HS-27A (cell line): ENCODE measurements at regions not wholly inside any gene's neighbourhood (a gene's known extent, or its start where the extent isn't known, plus 50 kb on each side); places are given as distances from the start of the nearest gene placed in this dataset.
"Not testable (repeated sequence)": the region's sequence is repeated elsewhere in the genome, so short reads cannot be mapped to it uniquely, and the experiment has no call there.

ENCODE experiments used
- DNase-seq: peaks from one replicate; pipeline ENCODE4 v3.0.0-alpha.2; 2012; ENCODE audit warnings: low read depth, missing footprints

GRCh38 chr5:62896121-62896893 is 317.7 kb downstream of the LRRC70 start:
- DNase-seq, result no peak

GRCh38 chr5:62886603-62887315 is 308.1 kb downstream of the LRRC70 start:
- no peak for DNase-seq

DNA sequence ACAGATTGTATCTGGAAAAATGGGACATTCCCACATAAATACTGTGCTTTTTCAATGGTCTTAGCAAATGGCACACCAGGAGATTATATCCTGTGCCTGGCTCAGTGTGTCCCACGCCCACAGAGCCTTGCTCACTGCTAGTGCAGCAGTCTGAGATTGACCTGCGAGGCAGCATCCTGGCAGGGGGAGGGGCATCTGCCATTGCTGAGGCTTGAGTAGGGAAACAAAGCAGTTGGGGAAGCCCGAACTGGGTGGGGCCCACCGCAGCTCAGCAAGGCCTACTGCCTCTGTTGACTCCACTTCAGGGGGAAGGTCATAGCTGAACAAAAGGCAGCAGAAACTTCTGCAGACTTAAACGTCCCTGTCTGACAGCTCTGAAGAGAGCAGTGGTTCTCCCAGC is 258.7 kb downstream of the LRRC70 start:
- not testable (repeated sequence) for DNase-seq

GRCh38 chr5:62829604-62829986 is 251.0 kb downstream of the LRRC70 start:
- DNase-seq, result no peak

DNA sequence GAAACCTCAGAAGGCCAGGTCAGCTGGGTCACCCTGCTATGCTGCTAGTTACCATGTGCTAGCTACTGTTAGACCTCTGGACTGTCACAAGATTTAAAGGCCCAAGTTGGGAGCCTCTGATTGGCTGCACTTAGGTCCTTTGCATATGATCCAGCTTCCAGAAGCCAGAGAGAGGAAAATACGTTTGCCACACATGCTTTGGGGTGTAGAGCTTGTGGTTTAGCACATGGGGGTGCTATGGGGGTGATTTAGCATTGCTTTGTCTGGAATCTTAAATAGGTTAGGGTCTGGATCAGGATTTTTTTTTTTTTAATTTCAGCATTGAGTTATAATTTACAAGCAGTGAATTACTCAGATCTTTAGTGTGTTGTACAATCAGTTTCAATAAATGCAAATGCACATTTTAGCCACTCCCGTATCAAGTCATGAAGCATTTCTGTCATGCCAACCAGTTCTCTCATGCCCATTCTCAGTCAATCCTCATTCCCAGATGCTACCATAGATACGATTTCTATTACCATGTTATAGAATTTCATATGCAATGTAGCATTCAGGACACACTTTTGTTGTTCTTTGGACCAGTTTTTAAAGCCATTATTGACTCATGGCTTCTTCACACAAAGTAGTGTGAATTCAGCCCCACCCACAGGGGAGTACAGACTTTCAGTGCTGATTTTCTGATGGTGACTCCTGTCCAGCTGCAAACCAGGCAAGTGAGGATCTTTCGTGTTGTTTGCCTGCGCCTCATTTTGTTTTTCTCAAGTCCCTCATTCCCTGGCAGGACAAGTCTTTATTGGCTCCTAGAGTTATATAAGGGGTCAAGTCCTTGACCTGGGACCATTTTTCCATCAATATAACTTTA is 250.4 kb downstream of the LRRC70 start:
- DNase-seq, result no peak

DNA sequence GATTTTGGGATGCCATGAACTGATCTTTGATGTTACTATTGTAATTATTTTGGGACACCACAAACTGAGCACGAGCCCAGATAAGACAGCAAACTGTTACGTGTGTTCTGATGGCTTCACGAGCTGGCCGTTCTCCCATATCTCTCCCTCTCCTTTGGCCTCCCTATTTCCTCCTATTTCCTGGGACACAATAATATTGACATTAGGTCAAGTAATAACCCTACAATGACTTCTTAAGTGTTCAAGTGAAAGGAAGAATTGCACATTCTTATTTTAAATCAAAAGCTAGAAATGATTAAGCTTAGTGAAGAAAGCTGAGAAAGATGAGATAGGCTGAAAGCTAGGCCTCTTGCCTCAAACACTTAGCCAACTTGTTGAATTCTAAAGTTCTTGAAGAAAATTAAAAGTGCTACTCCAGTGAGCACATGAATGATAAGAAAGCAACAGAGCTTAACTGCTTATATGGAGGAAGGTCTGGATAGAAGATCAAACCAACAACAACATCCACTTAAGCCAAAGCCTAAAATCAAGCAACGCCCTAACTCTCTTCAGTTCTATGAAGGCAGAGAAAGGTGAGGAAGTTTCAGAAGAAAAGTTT is 247.1 kb downstream of the LRRC70 start:
- no peak for DNase-seq

DNA sequence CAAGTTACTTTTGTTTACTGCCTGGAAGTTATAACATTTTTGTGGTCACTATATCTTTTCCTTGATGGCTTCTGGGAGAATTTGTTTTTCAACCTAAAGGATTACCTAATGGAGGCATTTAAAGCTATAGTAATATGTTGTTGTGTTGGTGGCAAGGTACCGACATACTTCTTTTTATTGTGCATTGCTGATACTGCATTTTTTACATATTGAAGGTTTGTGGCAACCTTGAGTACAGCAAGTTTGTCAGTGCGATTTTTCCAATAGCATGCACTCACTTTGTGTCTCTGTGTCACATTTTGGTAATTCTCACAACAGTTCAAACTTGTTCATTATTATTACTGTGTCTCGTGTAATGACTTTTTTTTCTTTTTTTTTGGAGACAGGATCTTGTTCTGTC is 246.3 kb downstream of the LRRC70 start:
- DNase-seq, result no peak

- DNase-seq, result not testable (repeated sequence)
Observed at GRCh38 chr5:62817043-62817442, 238.4 kb downstream of the LRRC70 start.

DNA sequence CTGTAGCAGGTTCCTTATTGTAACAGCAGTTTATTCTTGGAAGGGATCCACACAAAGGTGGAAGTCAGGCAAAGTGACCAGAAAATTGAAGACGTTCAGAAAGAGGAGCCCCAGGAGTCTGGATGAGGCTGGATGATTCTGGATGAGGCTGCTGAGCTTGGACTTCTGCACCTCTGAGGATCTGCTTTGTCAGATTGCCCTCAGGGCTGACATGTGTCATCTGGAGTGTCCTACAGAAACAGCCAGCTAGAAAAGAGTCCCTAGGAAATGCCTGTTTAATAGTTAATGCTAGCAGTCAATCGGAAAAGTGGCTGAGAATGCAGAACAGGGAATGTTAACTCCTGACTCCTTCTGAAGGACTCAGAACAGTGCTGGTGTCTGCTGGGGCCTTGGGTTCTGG is 236.4 kb downstream of the LRRC70 start:
- no peak for DNase-seq

DNA sequence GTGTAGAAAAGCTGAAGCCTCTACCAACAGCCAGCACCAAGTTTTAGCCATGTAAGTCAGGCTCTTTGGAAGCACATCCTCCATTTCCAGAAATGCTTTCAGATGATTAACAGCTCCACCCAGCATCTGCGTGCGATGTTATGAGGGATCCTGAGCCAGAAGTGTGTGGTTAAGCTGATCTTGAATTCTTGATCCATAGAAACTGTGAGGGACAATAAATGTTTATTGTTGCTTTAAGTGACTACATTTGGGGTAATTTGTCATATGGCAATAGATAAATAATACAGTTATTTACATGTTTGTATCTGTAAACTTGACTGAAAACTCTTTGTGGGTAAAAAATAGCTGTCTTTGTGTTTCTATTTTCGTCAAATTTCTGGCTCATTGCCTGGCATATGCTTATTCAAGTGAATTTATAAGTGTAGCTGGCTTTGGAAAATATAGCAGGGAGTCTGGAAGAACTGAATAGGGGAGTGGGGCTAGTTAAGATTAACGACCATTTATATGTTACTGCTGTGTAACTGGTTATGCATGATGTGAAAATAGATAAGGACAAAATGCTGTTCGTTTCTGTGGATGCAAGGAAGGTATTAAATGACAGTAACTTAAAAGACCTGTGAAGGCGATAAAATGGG is 234.1 kb downstream of the LRRC70 start:
- no peak for DNase-seq

GRCh38 chr5:62804819-62805218 is 226.2 kb downstream of the LRRC70 start:
- DNase-seq, result not testable (repeated sequence)

GRCh38 chr5:62795926-62796325 is 217.3 kb downstream of the LRRC70 start:
- DNase-seq, result no peak

DNA sequence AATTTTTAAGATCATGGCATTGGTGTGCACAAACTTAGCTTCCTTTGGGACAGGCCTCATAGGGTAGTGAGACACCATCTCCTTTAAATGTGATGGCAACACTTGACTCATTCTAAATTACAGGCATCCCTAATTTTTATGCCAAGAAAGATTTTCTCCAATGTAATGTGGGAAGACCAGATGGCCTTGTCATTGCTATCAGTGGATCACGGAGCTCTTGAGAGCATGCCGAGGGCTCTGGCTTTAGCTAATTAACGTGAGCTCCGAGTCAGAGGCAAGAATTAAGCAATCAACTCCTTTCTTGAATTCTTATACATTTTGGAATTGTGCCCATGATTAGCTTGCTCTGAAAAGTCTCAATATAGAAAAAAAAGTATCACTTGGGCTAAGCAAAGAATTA is 215.8 kb downstream of the LRRC70 start:
- no peak for DNase-seq

GRCh38 chr5:62791059-62791458 is 212.4 kb downstream of the LRRC70 start:
- no peak for DNase-seq

GRCh38 chr5:62790348-62790747 is 211.7 kb downstream of the LRRC70 start:
- DNase-seq, result no peak

GRCh38 chr5:62786099-62786498 is 207.5 kb downstream of the LRRC70 start:
- DNase-seq, result no peak

DNA sequence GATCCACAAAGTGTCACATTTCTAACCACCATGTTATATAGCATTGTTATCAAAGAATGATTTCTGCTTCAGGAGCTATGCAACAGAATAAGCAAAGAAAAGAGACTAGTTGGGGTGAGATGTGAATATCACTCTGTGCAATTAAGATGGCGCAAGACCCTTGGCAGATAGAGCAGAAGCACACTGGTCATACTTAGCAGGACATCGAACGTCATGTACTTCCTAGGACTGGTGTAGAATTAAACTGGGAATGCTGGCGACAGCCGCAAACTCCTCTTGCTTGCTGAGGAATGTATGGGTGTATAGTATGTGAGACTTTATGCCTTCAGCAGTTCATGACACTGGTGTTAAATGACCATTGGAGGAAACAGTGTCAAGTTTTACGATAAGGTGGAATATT is 207.0 kb downstream of the LRRC70 start:
- no peak for DNase-seq

DNA sequence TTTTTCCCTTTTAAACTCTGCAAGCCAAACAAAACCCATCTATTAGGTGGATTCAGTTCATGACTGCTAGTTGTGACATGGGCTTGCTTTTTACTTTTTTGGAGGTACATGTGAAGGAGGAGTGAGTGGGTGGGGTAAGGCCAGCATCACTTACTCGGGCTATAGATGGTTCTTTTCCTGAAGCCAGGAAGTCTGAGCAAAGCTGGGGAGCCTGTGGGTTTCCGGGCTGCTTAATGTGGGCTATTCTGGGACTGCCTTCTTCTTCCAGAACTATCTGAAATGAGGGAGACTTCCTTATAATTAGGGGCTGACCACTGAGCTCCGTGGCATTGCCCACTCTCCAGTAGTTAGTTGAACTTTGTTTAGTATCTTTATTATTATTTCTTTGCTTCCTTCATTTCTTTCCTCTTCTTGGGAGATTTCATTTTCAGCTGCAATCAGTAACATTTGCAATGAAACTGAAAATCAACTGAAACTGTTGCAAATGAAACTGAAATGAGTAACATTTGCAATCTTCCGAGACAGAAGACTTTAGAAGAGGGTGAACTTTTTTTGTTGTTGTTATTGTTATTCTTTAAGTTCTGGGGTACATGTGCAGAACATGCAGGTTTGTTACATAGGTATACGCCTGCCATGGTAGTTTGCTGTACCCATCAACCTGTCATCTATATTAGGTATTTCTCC is 204.9 kb downstream of the LRRC70 start:
- no peak for DNase-seq

DNA sequence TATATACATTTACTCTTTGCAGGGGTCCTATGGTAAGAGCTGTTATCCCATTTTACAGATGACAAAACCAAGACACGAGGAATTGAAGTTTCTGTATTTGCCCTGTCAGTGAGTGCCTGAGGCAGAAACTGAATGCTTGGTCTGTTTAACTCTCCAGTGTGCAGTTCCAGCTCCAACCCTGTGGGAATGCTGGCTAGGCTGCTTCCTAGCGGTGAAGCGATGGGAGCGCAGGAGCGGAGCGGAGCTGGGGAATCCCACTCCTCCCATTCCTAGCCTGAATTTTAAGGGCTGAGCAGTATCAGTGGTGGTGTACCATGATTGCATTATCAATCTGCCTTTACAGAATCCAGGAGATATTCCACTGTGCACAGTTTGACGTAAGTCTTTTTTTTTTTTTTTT is 202.3 kb downstream of the LRRC70 start:
- DNase-seq, result no peak

DNA sequence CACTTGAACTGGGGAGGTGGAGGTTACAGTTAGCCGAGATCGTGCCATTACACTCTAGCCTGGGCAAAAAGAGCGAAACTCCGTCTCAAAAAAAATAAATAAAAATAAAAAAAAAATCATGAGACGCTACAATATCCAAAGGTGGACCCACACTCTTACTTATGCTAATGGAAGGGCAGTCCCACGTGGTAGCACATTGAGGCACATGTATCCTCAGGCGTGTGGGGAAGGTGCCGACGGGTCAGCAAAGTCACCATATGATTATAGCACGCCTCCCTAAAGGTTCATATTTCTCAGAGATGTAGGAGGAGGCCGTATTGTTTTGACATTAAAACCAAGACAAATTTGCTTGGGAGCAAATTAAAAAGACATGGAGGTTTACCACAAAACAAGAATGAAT is 201.6 kb downstream of the LRRC70 start:
- no peak for DNase-seq

- peak; percentile 4 for DNase-seq
Observed at GRCh38 chr5:62779010-62779422, 200.4 kb downstream of the LRRC70 start.
